ENCODE measurements at regions not wholly inside any gene's neighbourhood (a gene's known extent, or its start where the extent isn't known, plus 50 kb on each side); places are given as distances from the start of the nearest gene placed in this dataset.
"Not testable (repeated sequence)": the region's sequence is repeated elsewhere in the genome, so short reads cannot be mapped to it uniquely, and the experiment has no call there.

DNA sequence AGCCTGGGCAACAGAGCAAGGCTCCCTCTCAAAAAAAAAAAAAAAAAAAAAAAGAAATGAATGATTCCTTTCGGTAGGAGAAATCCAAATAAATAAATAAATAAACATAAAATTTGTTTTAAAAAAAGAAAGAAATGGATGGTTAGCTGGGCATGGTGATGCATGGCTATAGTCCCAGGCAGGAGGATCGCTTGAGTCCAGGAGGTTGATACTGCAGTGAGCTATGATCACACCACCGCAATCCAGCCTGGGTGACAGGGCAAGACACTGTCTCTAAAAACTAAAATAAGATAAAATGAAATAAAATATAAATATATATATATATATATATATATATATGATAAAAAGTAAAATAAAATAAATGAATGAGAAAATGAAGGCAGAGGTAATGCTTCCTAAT is 264.1 kb downstream of the GOLGA6L6 start:
- H3K4me3 ChIP-seq (ENCODE audit: low read depth, low read length) = not testable (repeated sequence)

DNA sequence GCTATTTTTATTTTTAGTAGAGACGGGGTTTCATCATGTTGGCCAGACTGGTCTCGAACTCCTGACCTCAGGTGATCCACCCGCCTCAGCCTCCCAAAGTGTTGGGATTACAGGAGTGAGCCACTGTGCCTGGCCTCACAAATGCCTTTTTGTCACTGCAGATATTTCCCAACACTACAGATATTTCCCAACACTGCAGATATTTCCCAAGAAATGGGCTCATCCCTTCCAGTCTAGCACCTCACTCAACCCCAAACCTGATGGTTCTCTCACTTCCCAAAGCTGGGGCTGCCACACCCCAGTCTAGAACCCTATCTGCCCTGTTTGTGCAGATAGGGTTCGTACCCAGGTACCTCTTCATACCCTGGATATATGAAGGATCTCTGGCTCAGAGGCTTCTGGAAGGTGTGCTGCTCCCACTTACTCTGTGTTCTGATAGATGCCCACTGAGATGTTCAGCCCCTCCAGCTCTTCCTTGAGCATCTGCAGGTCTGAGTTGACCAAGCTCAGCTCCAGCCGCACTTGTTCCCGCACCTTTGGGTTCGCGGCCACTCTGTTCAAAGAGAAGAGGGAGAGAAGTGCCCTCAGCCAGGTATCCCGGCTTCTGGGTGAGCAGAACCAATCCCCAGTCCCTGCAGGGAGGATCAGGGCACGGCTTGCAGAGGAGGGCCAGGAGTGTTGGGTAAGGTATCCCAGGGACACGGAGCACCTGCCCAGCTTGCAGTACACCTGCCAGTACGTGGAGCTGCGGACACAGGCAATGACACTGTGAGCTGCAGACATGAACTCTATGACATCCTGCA is 265.1 kb downstream of the GOLGA6L6 start:
- not testable (repeated sequence) for H3K4me3 ChIP-seq (ENCODE audit: low read depth, low read length)

DNA sequence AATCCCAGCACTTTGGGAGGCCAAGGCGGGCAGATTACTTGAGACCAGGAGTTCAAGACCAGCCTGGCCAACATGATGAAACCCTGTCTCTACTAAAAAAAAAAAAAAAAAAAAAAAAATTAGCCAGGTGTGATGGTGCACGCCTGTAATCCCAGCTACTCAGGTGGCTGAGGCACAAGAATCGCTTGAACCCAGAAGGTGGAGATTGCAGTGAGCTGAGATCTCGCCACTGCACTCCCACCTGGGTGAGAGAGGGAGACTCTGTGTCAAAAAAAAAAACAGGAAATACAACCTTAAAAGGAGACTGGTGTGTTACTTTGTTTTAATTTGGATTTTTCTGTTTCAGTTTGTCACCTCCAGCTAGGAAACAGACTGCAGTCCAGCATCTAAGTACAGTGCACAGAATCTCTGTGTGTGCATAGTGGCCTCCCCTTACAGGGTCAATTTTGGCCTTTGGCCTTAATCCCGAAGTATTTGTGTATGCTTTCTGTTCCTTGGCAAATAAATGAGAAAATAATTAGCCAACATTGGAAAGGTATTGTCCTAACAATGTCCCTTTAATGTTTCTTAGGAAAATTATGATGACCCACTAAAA is 266.1 kb downstream of the GOLGA6L6 start:
- H3K4me3 ChIP-seq (ENCODE audit: low read depth, low read length) = not testable (repeated sequence)

GRCh38 chr15:20272422-20273184 is 269.0 kb downstream of the GOLGA6L6 start:
- no peak overlapping the region for H3K4me3 ChIP-seq (ENCODE audit: low read depth, low read length)
- TF ChIP-seq, protein P1, sequence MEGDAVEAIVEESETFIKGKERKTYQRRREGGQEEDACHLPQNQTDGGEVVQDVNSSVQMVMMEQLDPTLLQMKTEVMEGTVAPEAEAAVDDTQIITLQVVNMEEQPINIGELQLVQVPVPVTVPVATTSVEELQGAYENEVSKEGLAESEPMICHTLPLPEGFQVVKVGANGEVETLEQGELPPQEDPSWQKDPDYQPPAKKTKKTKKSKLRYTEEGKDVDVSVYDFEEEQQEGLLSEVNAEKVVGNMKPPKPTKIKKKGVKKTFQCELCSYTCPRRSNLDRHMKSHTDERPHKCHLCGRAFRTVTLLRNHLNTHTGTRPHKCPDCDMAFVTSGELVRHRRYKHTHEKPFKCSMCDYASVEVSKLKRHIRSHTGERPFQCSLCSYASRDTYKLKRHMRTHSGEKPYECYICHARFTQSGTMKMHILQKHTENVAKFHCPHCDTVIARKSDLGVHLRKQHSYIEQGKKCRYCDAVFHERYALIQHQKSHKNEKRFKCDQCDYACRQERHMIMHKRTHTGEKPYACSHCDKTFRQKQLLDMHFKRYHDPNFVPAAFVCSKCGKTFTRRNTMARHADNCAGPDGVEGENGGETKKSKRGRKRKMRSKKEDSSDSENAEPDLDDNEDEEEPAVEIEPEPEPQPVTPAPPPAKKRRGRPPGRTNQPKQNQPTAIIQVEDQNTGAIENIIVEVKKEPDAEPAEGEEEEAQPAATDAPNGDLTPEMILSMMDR (IDR thresholded peaks at IDR 0.05; ENCODE audit: borderline replicate concordance, insufficient read depth, low read depth, low read length) = no peak

DNA sequence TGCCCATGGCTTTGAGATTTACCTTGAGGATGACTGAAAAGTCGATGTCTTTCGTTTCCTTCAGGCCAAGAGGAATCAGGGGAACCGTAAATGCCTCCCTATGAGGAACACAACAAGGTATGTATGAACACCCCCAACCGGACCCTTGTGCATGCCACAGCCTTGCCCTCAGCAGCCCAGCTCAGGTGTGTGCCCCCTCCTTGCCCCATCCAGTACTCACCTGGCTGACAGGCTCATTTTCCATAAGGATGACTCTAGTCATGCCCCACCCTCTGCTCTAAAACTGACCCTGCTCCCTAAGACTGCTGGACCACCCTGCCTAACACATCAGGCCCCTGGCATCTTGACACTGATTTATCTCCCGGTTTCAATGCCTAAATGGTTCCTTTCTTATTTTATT is 270.0 kb downstream of the GOLGA6L6 start:
- TF ChIP-seq, protein P1 (IDR thresholded peaks at IDR 0.05; ENCODE audit: borderline replicate concordance, insufficient read depth, low read depth, low read length) = no peak
- no peak overlapping the region for H3K4me3 ChIP-seq (ENCODE audit: low read depth, low read length)

DNA sequence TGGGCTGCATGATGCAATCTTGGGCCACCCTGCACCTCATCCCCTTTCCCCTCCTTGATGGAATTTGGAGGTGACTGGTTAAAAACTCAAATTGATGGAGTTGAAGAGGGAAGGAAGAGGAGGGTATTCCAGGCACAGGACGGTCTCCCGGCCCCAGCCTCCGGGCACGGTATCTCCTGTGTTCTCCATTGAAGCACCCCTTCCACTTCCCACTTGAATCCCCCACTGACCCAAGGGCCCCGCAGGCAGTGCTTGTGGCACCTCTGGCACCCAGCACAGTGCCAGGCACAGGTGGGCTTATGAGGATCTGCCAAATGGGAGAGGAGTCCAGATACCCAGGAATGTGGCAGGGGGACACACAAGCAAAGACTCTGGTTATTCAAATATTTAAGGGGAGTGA is 271.6 kb downstream of the GOLGA6L6 start:
- not testable (repeated sequence) for H3K4me3 ChIP-seq (ENCODE audit: low read depth, low read length)

GRCh38 chr15:20267996-20268395 is 273.6 kb downstream of the GOLGA6L6 start:
- H3K4me3 ChIP-seq (ENCODE audit: low read depth, low read length) = not testable (repeated sequence)

GRCh38 chr15:20267051-20267730 is 274.4 kb downstream of the GOLGA6L6 start:
- not testable (repeated sequence) for H3K4me3 ChIP-seq (ENCODE audit: low read depth, low read length)

- H3K4me3 ChIP-seq (ENCODE audit: low read depth, low read length) = not testable (repeated sequence)
Measured at GRCh38 chr15:20265710-20266109, 275.9 kb downstream of the GOLGA6L6 start.

DNA sequence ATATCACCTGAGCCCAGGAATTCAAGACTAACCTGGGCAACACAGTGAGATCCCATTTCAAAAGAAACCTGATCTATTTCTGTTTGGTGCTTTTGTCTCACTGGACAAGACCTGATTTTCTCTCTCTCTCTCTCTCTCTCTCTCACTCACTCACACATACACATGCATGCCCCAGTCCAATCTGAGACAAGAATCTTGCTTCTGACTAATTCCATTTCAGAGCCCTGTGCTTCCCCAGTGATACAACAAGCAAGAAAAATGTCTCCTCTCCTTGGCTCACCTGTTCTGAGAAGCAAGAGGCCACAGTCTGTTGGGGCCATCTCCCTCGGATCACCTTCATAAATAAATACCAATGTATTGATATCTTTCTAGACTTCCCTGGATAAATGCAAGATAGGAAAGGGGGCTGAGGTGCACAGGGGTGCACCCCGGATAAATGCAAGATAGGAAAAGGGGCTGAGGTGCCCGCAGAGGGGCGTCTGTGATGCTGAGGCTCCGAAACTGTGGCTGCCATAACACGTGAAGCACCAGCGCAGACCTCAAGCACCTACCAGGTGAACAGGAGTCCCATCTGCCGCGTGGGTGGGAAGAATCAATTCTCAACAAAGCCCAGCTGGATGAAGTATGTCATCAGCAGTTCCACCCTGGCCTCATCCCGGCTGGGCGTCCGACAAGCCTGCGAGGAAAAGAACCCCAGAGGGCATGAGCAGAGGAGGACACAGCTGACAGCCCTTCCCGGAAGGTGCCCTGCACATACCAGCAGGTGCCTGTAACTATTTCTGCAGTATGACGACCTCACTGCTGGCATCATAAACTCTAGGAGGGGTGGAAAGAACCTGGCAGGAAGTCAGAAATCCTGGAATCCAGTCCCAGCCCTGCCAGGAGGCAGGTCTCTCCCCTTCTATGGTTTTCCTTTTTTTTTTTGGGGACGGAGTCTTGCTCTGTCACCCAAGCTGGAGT is 280.0 kb downstream of the GOLGA6L6 start:
- H3K4me3 ChIP-seq (ENCODE audit: low read depth, low read length) = not testable (repeated sequence)

- not testable (repeated sequence) for H3K4me3 ChIP-seq (ENCODE audit: low read depth, low read length)
Measured at GRCh38 chr15:20260650-20261049, 280.9 kb downstream of the GOLGA6L6 start.

DNA sequence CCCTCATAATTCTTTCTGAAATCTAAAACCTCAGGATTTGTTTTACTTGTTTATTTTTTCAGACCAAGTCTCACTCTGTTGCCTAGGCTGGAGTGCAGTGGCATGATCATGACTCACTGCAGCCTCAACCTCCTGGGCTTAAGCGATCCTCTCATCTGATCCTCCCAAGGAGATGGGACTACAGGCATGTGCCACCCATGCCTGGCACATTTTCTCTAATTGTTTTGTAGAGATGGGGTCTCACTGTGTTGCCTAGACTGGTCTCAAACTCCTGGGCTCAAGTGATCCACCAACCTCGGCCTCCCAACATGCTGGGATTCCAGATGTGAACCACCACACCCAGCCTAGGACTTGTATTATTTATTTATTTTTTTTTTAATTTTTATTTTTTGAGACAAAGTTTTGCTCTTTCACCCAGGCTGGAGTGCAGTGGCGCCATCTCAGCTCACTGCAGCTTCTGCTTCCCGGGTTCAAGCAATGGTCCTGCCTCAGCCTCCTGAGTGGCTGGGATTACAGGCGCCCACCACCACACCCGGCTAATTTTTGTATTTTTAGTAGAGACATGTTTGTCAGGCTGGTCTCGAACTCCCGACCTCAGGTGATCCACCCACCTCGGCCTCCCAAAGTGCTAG is 281.9 kb downstream of the GOLGA6L6 start:
- not testable (repeated sequence) for H3K4me3 ChIP-seq (ENCODE audit: low read depth, low read length)

DNA sequence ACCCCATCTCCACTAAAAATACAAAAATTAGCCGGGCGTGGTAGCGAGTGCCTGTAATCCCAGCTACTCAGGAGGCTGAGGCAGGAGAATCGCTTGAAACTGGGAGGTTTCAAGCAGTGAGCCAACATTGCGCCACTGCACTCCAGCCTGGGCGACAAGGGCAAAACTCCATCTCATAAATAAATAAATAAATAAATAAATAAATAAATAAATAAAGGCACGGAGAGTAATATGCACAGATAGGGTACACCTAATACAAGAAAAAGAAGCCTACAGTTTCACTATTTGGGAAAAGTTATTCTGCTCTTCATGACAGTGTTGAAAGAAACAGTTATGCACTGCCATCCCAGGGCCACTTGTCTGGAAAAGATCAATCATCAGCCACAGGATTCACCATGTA is 285.2 kb downstream of the GOLGA6L6 start:
- not testable (repeated sequence) for H3K4me3 ChIP-seq (ENCODE audit: low read depth, low read length)

DNA sequence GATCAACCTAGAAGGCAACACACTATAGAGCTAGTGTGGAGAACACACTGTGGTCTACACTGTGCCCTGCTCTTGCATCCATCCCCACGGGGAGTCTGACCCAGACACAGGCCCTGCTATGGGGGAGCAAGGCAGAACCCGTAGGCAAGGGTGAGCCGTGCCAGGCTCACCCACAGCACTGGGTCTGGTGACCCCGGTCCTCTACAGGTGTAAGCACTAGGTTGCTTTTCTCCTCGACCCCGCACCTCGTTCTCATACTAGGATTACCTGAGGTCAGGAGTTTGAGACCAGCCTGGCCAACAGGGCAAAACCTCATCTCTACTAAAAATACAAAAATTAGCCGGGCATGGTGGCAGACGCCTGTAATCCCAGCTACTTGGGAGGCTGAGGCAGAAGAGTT is 286.0 kb downstream of the GOLGA6L6 start:
- not testable (repeated sequence) for H3K4me3 ChIP-seq (ENCODE audit: low read depth, low read length)

DNA sequence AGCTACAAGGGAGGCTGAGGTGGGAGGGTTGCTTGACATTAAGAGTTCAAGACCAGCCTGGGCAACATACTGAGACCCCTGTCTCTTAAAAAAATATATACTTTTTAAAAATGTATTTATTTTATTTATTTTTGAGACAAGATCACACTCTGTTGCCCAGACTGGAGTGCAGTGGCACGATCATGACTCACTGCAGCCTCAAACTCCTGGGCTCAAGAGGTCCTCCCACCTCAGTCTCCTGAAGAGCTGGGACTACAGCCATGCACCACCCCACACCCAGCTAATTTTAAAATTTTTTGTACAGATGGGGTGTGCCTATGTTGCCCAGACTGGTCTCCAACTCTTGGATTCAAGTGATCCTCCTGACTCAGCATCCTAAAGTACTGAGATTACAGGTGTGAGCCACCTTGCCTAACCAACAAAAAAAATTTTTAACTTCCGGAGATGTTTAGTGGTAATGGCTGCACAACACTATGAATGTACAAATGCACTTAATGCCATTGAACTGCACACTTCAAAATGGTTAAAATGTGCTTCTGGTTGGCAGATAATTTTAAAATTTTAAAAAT is 288.5 kb downstream of the GOLGA6L6 start:
- H3K4me3 ChIP-seq (ENCODE audit: low read depth, low read length) = not testable (repeated sequence)

DNA sequence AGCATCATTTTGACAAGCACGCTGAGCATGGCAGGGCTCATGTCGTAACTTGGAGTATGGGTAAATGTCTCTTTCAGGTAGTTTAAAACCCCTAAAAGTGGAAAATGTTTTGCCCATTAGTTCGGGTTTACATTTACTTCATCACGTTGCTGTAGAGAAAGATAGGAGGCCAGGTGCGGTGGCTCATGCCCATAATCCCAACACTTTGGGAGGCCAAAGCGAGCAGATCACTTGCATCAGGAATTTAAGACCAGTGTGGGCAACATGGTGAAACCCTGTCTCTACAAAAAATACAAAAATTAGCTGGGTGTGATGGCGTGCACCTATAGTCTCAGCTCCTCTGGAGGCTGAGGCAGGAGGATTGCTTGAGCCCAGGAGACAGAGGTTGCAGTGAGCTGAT is 289.6 kb downstream of the GOLGA6L6 start:
- H3K4me3 ChIP-seq (ENCODE audit: low read depth, low read length) = not testable (repeated sequence)
